Right atrium auricular region (tissue), 2 donors: ENCODE measurements at regions not wholly inside any gene's neighbourhood (a gene's known extent, or its start where the extent isn't known, plus 50 kb on each side); places are given as distances from the start of the nearest gene placed in this dataset.

Source experiments
- DNase-seq: peaks from one replicate; pipeline ENCODE4 v3.0.0-alpha.2; 2019; ENCODE audit warnings: low spot score
- H3K27ac ChIP-seq, 2 donors: fragments of 200-600 bp; sonication (generic); 1 replicate in 1 of 2; 2 replicates in 1 of 2; pipeline ENCODE4 v1.5.1; 2016 to 2019
- H3K27me3 ChIP-seq, 2 donors: fragments of 200-600 bp; sonication (generic); one replicate each; pipeline versions ENCODE4 v1.5.1 to v1.6.0; 2017 to 2019
- H3K36me3 ChIP-seq: fragments of 200-600 bp; sonication (generic); one replicate; pipeline ENCODE4 v1.5.1; 2016
- H3K4me1 ChIP-seq, 2 donors: fragments of 200-600 bp; sonication (generic); one replicate each; pipeline versions ENCODE4 v1.5.1 to v1.6.0; 2017 to 2019
- H3K4me3 ChIP-seq, 2 donors: fragments of 200-600 bp; sonication (generic); 1 replicate in 1 of 2; 2 replicates in 1 of 2; pipeline ENCODE4 v1.5.1; 2017 to 2019; ENCODE audit warnings: mild to moderate bottlenecking in 1 of 2, moderate library complexity in 1 of 2
- H3K9me3 ChIP-seq, 2 donors: fragments of 200-600 bp; sonication (generic); one replicate each; pipeline ENCODE4 v1.5.1; 2019
- TF ChIP-seq, protein P1 (sequence below), 2 donors: fragments of 200-600 bp; sonication (generic); IDR thresholded peaks; one replicate each; pipeline ENCODE4 v1.5.1; 2019; ENCODE audit warnings: antibody characterized with exemption in 2 of 2

DNA sequence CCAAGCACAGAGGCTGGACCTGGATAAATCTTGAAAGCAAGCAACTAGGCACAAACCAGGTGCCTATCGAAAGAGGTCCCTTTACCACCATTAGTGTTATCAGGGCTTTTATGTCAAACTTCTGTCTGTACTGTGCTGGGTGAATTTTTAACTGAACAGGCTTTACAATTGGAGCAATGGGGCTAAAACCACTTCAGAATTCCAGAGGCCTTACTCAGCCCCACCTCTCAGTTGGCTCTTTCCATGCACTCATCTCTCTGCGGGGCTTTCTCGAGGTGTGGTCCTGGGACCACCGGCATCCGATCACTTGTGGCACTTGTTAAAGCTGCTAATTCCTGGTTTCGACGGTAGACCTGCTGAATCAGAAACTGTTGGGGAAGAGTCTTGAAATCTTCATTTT lies 232.5 kb downstream of the SOX4 start:
- TF ChIP-seq, protein P1, sequence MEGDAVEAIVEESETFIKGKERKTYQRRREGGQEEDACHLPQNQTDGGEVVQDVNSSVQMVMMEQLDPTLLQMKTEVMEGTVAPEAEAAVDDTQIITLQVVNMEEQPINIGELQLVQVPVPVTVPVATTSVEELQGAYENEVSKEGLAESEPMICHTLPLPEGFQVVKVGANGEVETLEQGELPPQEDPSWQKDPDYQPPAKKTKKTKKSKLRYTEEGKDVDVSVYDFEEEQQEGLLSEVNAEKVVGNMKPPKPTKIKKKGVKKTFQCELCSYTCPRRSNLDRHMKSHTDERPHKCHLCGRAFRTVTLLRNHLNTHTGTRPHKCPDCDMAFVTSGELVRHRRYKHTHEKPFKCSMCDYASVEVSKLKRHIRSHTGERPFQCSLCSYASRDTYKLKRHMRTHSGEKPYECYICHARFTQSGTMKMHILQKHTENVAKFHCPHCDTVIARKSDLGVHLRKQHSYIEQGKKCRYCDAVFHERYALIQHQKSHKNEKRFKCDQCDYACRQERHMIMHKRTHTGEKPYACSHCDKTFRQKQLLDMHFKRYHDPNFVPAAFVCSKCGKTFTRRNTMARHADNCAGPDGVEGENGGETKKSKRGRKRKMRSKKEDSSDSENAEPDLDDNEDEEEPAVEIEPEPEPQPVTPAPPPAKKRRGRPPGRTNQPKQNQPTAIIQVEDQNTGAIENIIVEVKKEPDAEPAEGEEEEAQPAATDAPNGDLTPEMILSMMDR (IDR thresholded peaks at IDR 0.05), result no peak
- DNase-seq, result no peak
- H3K4me1 ChIP-seq, result no peaks in the 10 kb centered on the region

DNA sequence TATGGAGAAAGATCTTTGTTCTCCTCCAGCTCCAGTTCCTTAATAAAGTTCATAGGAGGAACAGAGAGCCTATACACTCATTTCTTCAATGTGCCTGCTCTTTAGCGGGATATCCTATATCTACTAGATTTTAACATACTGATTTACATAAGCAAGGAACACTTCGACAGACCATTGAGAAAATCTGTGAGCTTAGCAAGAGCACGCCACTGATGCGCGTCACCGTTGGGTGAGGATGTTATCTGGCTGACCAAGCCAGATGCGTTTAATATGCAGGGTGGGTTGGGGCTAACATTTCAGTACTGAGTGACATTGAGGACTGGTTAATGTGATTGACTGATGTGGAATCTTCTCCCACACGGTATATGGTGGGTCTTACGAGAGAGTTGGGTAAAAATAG lies 233.4 kb downstream of the SOX4 start:
- no peaks in the 10 kb centered on the region for H3K9me3 ChIP-seq
- H3K36me3 ChIP-seq, result no peaks in the 10 kb centered on the region
- no peak overlapping the region for H3K4me3 ChIP-seq
- DNase-seq, result no peak
- H3K27ac ChIP-seq, result no peak overlapping the region
- no peaks in the 10 kb centered on the region for H3K4me1 ChIP-seq
- TF ChIP-seq, protein P1 (IDR thresholded peaks at IDR 0.05), result no peak
- peaks cover 0 to 4% of the 10 kb centered on the region in 2 donors for H3K27me3 ChIP-seq

More for the DNA sequence above, 232.5 kb downstream of the SOX4 start:
- Histone ChIP-seq H3K27me3 (no peaks in the 10 kb centered on the region), H3K27ac (no peak overlapping the region), H3K4me3 (no peak overlapping the region), H3K36me3 (no peaks in the 10 kb centered on the region), H3K9me3 (no peaks in the 10 kb centered on the region)

DNA sequence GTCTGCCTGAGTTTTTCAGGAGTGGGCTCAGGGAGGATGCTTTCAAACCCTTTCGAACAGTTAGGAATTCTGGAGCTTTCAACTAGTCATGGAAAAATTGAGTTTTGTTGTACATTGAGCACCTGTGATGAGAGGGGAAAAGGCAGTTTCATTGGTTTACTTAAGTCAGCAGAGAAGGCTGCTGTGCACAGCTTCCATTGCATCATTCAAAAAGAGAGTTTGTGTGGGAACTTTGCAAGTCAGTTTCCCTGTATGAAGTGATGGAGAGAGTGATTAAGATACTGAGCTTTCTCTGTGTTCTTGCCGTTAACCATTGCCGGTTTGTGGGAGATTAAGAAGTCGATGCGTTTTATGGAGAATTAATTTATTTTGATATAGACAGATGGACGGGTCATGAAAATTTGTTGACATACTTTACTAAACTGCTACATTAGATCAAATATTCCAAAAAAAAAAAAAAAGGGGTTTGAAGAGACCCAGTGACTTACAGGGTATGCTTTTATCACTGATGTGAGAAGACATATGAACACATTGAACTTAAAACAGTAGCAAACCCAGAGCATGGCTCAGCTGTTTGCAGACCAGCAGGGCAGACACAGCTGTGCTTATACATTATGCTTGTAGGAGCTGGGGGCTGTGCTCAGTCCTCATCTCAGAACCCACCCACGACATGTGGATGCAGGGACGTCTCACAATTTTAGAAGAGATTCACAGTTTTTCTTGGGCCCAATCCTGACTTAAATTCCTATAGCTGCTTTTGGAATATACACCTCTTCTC lies 234.1 kb downstream of the SOX4 start:
- H3K9me3 ChIP-seq, result no peaks in the 10 kb centered on the region
- H3K27me3 ChIP-seq, result peaks cover 0 to 4% of the 10 kb centered on the region in 2 donors
- no peaks in the 10 kb centered on the region for H3K36me3 ChIP-seq
- no peak overlapping the region for H3K4me3 ChIP-seq
- H3K4me1 ChIP-seq, result no peaks in the 10 kb centered on the region
- DNase-seq, result no peak
- TF ChIP-seq, protein P1 (IDR thresholded peaks at IDR 0.05), result no peak
- H3K27ac ChIP-seq, result no peak overlapping the region

DNA sequence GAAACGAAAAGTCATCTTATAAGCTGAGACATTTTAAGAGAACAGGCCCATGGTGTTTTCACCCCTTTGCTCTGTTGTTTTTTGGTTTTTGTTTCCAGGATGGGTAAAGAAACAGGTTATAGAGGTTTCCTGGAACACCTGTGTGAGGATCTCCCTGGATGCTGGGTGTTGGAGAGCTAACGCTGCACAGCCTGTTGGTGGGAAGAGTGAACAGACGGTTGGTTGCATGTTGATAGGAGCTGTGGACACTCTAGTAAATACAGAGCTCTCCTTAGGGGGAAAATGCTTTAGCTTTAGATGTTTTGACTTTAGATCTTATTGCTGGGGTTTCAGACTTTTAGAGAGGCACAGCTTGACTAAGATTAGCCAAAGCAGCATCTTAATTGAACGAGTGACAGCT lies 235.2 kb downstream of the SOX4 start:
- TF ChIP-seq, protein P1 (IDR thresholded peaks at IDR 0.05), result no peak
- Histone ChIP-seq H3K27ac (no peak overlapping the region), H3K9me3 (no peaks in the 10 kb centered on the region), H3K4me1 (no peaks in the 10 kb centered on the region), H3K4me3 (no peak overlapping the region), H3K36me3 (no peaks in the 10 kb centered on the region), H3K27me3 (peaks cover 0 to 4% of the 10 kb centered on the region in 2 donors)
- no peak for DNase-seq

DNA sequence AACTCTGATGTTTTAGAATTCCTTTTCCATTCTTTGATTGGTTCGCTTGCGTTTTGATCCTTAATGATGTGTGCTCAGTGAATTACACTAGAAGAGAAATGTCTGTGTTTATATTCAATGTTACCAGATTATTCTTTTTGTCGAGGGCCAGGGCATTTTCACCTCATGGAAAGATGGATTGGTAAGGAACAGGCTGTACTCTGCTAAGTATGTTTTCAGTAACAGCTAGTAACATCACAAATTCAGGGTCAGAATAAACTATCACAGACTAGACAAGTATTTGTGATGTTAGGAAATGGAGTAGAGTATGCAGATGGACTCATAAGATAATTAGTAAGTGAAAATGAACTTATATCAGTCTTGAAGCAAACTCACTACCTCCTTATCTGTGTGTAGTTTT lies 235.6 kb downstream of the SOX4 start:
- H3K9me3 ChIP-seq, result no peaks in the 10 kb centered on the region
- H3K4me1 ChIP-seq, result no peaks in the 10 kb centered on the region
- TF ChIP-seq, protein P1 (IDR thresholded peaks at IDR 0.05), result no peak
- H3K27ac ChIP-seq, result no peak overlapping the region
- no peak for DNase-seq
- peaks cover 0 to 4% of the 10 kb centered on the region in 2 donors for H3K27me3 ChIP-seq
- H3K4me3 ChIP-seq, result no peak overlapping the region
- no peaks in the 10 kb centered on the region for H3K36me3 ChIP-seq
